Fibroblast of skin of right quadriceps (primary cell): ENCODE measurements at regions not wholly inside any gene's neighbourhood (a gene's known extent, or its start where the extent isn't known, plus 50 kb on each side); places are given as distances from the start of the nearest gene placed in this dataset.

Experiments used
- DNase-seq: peaks from one replicate; pipeline ENCODE4 v3.0.0-alpha.2; 2013

DNA sequence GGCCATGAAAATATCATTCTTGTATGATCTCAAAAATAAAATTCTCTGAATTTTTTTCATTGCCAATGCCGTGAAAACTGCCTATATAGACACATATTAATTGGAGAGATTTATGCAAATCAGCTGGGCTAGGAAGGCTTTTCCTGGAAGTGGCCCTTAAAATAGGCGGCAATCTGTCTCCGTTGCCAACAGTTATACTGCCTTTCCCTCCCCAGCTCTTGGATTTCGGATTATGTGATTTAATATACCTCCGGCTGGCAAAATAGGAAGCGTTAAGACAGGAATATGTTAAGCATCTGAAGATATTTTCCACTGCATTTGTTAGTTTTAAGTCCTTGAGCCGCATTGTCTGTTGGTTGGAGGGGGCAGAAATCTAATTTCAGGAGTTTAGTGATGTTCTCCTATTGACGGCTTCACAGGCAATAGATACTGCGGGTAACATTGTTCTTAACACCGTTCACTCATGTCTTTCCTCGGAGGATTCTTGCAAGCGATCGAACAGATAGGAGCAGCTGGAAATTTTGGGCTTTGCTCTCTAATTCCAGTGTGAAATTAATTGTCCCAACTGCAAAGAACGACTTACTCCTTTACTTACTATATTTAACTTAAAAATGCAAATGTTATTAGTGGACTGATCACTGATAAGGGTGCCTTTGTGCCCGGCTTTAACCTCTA is 113.3 kb downstream of the LINC00237 start:
- no peak for DNase-seq

DNA sequence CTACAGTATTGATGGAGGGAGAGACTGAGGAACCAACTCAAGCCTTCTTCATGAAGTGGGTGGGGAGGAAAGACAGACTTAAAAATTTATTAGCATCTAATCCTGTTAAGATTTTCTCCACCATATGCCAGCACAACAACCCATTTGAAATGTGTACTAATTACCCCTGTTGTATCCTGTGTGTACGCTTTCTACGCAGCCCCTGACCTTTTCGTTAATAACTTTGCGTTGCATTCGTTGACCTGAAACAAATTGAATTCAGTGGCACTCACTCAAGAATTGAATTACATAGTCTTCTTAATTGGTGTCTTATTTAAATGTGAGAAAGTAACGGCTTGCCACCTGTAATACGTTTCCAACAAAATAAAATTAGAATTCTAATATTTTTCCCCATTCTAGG is 113.9 kb downstream of the LINC00237 start:
- DNase-seq: no peak

DNA sequence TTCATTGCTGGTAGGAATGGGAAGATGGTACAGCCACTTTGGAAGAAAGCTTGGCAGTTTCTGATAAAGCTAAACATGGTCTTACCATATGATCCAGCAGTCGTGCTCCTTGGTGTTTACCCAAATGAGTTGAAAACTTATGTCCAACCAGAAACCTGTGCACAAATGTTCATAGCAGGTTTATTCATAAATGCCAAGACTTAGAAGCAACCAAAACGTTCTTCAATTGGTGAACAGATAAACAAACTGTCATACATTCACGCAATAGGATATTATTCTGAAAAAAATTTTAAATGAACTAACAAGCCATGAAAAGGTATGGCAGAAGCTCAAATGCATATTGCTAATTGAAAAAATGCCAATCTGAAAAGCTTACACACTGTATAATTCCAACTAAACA is 117.1 kb downstream of the LINC00237 start:
- no peak for DNase-seq

DNA sequence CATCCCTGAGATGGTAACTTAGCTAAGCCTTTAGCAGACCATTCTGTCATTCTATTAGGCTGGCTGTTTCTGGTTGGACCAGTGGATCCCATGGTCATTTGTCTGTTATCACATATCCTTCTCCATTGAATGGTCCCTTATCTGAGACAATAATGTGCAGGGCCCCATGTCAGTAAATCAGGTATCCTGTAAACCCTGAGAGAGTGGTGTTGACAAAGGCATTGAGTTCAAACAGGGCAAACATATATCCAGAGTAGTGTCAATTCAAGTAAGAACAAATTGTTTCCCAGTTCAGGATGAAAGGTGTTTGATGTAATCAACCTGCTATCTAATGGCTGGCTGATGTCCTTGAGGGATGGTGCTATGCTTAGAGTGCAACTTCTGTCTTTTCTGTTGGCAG is 126.2 kb downstream of the LINC00237 start:
- DNase-seq: no peak

DNA sequence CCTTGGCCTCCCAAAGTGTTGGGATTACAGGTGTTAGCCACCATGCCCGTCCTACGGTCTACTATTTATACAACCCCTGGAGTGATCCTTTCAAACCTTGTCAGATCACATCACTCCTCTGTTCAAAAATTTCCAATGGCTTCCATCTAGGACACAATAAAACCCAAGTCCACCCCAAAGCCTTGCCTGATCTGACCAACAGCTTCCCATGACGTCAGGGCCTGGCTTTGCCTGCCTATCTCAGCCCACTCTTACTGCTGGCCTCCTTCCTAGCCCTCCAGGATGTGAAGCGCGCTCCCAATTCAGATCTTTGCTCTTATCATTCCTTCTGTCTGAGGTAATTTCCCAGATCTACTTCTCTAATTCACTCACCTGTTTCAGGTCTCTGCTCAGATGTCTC is 128.4 kb downstream of the LINC00237 start:
- no peak for DNase-seq

DNA sequence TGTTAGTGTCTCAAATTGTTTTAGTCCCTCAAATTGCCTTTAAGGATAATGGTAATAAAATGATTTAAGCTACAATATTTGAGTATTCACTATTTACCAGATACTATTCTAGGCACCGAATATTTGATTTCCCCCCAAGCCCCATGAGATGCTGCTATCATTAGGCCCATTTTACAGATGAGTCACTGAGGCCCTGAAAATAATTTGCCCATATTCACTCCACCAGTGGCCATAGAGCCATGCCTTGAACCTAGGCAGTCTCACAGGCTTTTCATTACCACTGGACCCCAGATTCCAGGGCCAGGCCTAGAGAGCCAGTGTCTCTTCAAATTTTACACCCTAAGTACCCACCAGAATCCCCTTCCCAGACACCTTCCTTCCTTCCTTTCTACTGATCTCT is 133.7 kb downstream of the LINC00237 start:
- no peak for DNase-seq

- DNase-seq: no peak
Measured at GRCh38 chr20:20971810-20972209, 134.3 kb downstream of the LINC00237 start.

- no peak for DNase-seq
Measured at GRCh38 chr20:20970841-20971240, 135.3 kb downstream of the LINC00237 start.

GRCh38 chr20:20969701-20970280 is 136.4 kb downstream of the LINC00237 start:
- DNase-seq: no peak

DNA sequence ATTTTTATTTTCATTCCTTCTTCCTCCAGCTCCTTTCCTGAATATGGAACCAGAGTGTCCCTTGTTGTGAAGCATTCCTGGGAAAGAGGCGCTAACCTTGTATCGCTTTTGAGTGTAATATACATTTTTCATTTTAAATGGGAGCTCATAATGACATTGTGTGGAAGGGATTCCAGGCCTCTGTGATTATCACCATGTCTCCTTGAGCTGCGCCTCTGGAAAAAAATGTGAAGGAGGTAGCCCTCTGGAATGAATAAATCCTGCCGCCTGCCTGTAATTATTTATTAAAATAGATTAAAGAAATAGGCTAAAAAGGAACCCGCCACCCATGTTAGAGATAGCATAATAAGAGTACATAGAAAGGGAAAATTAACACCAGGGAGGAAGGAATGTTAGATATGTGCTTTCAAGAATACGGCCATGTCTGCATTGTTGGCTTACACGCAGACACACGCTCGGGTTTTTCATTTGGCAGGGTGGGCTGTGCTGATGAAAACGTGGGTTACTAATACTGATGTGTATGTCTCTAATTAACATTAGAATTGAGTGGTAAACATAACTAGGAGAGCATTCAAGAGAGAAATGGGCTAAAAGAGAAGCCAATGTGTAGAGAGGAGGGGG is 138.5 kb downstream of the LINC00237 start:
- no peak for DNase-seq

- DNase-seq: no peak
Measured at GRCh38 chr20:20966171-20966570, 140.0 kb downstream of the LINC00237 start.

- no peak for DNase-seq
Measured at GRCh38 chr20:20959031-20959755, 147.0 kb downstream of the LINC00237 start.

DNA sequence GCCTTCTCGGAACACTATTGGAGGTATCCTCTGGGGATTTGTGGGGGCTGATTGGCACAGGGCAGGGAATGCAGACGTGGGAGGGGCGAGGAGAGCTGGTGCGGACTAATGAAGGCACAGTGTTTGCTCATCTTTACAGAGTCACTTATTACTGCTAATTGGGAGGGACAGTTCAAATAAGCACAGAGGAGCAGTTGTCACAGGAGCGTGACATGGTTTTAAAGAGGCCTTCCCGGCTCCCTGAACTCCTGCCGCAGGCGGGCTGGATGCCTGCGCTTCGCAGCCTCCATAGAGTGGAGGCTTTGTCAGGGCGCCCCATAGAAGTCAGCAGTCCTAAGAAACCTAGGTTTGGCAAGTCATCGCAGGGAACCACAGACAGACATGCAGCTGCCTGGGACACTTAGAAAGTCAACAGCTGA is 149.6 kb downstream of the LINC00237 start:
- no peak for DNase-seq

DNA sequence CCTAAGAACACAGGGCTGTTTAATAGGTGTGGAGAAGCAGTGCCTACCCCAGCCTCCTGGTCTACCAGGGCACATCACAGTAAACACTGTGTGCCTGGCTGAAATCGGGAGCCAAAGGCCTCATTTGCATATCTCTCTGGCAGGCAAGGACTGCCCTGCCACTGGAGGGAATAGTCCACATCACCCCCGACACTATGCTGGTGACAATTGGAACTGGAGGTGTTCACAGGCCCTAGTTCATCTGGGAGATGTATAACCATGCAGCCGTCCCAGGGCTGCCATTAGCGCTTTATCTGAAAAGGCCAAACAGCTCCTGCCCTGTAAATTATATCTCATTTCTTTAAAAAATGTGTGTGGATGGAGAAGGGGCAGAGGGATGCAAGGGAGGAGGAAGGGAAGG is 150.3 kb downstream of the LINC00237 start:
- no peak for DNase-seq

DNA sequence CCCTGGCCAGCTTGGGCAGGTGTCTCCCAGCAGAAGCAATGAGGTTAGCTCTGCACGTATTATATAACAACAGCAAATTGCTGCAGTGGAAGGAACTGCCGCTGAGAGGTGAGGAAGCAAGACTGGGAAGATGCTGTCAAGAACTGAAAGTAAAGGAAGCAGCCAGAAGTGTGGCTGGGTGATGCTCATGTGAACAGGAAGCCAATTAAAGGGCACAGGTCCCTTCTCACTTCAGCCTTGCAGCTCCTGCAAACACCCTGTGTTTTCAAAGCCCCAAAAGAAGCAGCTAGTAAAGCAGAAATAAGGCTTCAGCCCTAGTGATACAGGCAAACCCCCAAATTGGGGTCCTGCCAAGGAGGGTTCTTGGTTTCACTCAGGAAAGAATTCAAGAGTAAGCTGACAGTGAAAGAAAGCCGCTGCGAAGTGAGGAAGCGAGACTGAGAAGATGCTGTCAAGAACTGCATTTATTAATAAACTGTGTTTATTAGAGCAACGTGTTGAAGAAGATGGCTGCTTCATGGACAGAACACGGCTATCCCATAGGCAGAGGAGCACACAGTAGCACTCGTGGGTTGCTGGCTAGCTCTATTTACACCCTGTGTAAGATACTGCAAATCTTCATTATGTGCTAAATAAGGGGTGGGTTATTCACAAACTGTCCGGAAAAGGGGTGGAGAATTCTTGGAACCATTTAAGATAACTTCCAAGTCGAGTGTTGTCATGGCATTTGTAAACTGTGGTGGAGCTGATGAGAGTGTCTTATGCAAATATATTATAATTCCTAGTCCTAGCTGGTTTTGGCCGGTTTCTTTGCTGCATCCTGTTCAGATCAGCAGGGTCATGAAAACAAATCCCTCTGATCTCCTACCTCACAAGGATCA is 152.2 kb downstream of the LINC00237 start:
- no peak for DNase-seq

- DNase-seq: no peak
Measured at GRCh38 chr20:20950620-20951019, 155.5 kb downstream of the LINC00237 start.

GRCh38 chr20:20946122-20946759 is 159.9 kb downstream of the LINC00237 start:
- DNase-seq: no peak

GRCh38 chr20:20941468-20941889 is 164.7 kb downstream of the LINC00237 start:
- no peak for DNase-seq

- DNase-seq: no peak
Measured at GRCh38 chr20:20939006-20939405, 167.2 kb downstream of the LINC00237 start.

DNA sequence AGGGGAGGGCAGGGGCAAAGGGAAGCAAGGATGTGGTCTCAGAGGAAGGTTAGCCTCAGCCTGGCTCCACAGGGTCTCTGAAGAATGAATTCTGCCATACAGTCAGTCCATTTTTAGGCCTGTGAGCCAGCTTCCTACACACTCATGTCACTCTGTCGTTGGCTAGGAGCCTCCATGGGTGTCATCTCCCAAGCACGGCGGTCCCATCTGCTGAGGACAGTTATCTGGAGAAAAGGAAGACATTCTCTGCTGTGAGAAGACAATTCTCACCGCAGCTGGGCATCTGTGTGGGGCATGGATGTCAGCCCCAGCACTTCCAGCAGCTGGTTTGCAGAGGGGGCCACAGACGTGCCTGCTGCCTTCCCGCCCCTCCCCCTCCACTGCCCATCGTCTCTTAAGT is 167.6 kb downstream of the LINC00237 start:
- no peak for DNase-seq

- no peak for DNase-seq
Measured at GRCh38 chr20:20938131-20938530, 168.0 kb downstream of the LINC00237 start.
